Activated T-cell treated with anti-CD3 and anti-CD28 coated beads, Interleukin-2, amount 50 U/mL, for 1 hour (primary cell): ENCODE measurements at regions not wholly inside any gene's neighbourhood (a gene's known extent, or its start where the extent isn't known, plus 50 kb on each side); places are given as distances from the start of the nearest gene placed in this dataset.

ENCODE experiments used
- DNase-seq: peaks from one replicate; pipeline ENCODE4 v3.0.0-alpha.2; 2020

DNA sequence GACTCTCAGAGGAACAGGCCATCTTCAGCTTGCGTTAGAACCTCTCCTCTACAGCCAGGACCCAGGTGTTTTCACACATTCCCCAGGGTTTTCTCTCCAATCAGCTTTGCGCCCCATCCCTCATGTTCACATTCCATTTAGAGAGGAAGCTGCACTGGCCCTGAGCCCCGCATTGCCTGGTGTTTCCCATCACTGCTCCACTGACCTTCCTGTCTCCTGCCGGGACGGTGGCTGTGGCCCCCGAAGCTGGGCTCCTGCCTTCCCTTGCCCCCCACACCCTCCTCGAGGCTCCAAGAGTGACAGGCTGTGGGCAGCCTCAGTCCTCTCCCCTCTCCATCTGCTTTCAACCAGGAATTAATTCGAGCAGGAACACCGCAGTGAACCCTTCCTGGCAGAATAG is 357.3 kb downstream of the THBS2 start:
- no peak for DNase-seq

DNA sequence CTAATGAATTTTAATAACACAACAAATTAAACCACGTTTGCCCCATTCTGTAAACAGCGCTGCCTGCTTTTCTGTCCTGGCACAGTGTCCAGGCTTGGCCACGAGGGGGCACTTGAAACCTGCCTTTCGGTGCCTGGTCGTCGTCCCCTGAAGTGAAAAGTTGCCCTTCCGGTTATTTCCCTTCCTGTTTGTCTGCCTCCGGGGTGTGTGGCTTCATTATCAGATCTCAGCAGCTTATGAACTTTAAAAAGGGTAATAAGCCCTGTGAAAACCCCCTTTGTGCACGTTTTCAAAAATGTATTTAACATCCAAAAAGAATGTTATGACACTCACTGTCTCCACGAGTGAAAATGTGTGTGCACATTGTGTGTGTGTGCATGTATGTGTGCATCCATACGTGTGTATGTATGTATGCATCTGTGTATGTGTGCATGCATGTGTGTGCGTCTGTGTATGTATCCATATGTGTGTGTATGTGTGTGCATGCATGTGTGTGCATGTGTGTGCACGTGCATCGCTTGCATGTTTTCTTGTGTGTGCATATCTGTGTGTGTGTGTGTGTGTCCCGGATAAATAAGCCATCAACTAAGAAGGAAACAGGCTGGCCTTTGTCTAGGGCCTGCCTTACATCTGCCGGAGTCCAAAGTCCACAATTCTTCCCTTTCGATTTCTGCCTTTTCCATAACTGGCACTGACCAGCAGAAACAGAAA is 358.4 kb downstream of the THBS2 start:
- peak; percentile 77 for DNase-seq

DNA sequence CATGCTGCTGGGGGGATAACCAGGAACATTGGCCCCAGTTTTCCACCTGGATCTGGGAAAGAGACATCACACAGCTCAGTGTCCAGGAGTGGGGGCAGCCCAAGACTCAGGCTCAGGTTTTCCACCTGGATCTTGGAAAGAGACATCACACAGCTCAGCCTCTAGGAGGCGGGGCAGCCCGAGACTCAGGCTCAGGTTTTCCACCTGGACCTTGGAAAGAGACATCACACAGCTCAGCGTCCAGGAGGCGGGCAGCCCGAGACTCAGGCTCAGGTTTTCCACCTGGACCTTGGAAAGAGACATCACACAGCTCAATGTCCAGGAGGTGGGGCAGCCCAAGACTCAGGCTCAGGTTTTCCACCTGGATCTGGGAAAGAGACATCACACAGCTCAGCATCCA is 361.6 kb downstream of the THBS2 start:
- DNase-seq = no peak

DNA sequence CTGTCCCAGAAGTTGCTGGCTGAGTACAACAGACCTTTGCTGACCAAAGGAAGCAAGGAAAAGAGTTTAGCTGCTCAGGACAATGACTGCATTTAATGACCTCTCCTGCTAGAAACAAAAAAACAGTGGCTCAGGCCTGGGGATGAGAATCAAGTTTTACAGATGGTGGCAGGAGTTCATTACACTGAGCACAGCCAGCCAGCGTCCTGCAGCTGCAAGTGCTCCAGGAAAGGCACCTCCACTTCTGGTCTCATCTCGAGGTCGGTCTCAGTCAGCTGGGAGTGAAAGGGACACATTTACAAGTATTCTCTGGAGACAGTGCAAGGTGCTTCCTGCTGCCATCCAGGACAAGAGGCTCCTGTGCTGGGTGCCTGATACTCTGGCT is 362.7 kb downstream of the THBS2 start:
- no peak for DNase-seq

DNA sequence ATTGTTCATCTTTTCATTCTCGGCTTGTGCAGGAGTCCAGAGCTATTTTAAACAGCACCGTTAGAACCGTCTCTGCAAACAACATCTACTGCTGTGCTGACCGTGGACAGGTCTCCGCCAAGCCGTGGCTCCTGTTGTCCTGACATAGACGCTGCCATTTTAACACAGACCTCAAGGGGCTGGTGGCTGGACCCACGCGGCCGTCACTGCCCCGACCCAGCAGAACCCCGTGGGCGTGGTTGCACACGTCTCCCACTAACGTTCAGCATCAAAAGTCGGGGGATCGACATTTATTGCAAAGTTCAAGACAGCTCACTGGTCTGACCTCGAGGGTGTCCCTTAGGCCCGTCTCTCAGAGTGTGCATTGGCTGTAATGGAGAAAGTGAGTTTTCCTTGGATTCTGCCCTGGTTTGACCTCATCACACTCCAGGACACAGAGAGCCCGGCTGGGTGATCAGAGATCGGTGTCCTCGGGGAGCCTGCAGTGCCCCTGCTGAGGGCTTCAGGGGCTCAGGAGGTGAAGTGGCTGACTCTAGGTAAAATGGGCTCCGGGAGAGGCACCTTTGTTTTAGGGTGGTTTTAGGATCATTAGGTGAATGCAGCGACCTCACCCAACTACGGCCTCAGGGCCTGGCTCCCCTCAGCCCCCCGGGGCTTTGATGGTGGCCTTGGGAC is 363.2 kb downstream of the THBS2 start:
- DNase-seq = no peak

DNA sequence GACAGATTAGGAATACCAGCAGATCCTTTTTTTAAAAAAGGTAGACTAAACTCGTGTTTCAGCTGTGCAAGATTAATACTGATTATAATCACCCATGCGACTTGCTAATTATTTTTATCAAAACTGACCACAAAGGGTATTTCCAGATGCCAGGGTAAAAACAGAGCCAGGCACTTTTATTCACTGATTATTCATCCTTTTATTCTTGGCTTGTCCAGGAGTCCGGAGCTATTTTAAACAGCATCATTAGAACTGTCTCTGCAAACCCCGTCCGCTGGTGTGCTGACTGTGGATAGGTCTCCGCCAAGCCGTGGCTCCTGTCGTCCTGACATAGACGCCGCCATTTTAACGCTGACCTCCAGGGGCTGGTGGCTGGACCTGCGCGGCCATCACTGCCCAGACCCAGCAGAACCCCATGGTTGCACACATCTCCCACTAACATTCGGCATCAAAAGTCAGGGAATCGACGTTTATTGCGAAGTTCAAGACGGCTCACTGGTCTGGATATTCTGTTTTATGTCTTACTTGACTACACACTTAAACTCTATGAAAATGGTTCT is 364.8 kb downstream of the THBS2 start:
- no peak for DNase-seq

DNA sequence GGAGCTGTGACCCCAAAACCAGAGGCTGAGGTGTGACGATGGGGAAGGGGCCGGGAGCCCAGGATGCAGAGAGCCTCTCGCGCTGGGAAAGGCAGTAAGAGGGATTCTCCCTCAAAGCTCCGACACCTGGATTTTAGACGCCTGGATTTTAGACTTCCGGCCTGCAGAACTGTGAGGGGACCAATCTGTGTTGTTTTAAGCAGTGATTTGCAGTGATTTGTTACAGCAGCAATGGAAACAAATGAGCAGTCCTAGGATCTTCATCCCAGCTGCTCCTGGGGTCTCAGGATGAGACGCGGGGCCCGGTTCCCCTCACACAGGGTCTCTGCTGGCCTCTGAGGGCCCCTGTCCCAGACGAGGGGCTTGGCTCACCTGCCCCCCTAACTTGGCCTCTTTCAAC is 365.5 kb downstream of the THBS2 start:
- no peak for DNase-seq

DNA sequence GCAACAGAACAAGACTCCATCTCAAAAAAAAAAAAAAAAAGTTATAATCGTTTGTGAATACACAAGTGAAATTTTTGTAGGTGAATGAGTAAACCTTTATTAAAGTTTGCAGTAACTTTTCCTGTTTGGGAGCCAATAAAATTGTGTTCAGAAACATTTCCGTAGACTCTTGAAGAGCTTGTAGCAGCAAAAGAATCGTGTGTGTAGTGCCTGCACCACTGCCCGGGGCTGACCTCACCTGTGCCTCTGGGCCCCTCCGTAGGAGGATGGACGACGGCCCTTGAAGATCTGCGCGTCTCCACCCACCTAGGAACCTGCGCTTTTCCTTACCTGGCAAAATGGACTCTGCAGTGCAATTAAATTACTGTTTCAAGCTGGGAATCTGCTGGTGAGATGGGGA is 366.0 kb downstream of the THBS2 start:
- DNase-seq = no peak

DNA sequence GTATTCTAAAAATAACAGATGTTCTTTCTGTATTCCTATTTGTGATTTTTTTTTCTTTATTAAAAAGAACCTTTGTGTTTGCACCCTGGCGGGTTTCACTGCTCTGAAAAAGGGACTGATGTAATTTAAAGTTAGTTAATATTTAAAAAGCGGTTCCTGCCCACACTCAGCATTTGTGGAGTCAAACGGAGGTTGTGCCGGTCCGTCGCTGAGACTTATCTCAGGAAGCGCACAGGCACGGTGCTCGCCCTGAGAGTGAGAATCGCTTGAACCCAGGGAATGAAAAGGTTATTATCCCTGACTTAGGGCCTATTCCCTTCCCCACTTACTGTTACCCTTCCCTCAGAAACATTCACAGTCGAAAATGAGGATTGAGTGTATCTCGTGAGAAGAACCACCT is 366.7 kb downstream of the THBS2 start:
- no peak for DNase-seq

DNA sequence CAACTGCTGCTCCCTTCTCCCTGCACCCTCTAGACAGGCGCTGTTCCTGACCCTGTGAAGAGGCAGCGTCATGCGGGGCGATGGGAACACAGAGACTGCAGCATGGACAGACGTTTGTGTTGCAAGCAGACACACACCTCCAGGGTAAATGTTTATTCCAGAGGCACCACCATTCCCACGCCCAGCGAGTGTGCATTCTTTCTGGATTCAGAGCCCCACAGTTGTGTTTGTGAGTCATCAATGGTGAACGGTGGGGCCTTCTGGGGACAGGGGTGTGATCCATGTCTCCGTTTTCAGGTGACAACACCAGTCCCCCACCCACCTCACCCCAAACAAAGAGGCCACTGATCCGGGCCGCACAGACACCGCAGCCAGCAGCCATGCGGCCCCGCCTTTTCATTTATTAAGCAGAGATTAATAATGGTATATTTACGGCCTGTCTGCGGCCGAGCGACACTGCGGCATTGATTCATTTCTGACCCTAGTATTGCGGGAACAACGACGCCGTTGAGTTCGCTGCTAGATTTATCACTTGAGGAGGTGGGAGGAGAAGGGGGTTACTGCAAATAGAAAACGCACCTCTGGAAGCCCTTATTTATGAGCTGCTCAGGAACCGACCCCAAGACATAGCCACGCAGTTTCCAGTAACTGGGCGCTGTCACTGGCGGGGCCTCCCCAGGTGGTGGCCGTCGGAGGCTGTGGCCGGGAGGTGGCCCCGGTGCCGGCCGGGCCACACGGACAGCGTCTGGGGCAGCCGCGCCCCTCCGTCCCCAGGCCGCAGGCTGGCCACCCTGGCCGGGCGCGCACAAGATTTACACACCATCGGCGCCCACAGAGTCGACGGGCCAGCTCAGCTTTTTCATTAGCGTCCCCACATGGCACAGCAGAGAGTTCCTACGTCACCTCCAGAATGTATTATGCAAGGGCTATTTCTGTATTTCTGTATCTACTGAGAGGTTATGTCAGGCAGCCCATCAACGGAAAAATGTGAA is 367.6 kb downstream of the THBS2 start:
- no peak for DNase-seq

DNA sequence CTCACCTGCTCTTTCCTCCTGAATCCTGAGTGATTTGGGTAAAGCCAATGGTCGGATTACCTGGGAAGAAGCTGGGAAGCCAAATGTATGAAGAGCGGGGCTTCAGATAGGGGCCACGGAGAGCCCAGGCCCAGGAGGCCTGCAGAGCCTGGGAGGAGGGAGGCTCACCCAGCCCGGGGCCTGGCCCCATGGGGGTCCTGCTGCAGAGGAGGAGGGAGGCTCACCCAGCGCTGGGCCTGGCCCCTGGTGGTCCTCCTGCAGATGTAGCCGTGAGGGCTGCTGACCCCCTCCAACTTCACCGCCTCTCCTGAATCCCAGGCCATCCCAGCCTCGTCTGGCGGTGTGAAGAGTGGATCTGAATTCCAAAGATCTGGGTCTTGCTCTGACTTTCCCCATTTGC is 368.4 kb downstream of the THBS2 start:
- no peak for DNase-seq

DNA sequence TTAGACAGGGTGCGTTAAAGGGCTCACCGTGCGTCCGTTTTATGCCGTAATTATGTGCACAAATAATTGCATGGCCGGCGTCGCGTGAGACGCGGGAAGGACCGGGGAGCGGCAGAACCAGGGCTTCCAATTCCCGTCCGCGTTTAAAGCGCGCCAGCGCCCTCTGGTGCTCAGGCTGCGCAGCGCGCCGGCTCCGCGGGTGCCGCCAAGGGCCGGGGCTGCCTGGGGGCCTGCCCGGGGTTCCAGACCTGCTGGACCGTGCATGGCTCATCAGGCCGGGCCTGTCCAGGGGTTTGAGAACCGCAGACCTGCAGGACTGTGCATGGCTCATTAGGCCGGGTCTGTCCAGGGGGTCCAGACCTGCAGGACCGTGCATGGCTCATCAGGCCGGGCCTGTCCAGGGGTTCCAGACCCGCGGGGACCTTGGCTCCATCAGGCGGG is 369.0 kb downstream of the THBS2 start:
- DNase-seq = peak; percentile 89

DNA sequence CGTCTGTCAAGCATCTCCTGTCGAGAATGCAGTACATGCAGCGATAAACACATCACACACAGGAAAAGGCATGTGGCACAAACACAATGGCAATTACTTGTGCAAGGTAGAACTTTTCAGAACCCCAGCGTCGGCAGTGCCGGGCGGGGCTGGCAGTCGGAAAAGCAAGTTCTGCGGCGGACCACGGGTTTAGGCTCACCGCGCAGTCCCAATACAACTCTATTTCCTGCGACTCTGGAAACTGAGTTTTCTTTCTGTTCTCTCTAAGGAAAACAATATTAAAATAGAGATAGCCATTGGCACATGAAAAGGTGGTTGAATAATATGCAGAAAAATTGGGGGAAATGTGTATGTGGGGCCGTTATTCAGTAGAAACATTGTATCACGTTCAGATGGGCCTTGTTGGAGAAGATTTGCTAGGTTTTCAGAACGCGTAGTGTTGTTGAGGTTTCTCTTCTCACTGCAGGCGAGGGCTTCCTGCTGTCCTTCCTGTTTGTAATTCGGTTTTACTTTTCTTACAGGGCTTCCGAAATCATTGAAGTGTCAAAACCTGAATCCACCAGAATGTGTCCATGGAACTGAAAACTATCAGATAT is 369.5 kb downstream of the THBS2 start:
- DNase-seq = peak; percentile 37

DNA sequence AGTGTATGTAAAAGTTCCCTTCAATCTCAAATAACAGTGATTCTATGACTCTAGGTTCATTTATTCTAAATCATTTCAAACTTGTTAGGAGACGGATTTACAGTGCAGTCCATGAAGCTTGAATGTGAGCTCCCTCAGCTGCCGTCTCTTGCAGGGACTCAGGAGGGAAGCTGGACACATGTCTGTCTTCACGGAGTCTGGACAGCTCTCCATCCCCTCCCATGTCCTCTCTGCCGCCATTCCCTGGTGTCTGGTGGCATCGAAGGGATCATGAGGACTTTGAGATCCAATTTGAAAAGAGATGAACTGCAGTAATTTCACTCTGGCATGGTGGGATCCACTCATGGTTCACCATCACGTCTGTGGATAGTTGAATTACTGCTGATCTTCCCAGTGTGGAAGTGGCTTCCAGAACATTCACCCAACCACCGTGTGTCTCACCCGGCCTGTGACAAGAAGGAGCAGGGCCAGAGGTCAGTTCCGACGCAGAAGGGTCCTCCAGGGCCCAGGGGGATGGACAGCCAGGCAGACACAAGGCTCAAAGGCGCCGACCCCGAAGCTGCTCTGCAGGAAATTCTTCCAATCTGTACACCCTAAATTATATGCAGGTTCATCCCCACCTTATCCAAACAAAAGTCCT is 370.1 kb downstream of the THBS2 start:
- no peak for DNase-seq

DNA sequence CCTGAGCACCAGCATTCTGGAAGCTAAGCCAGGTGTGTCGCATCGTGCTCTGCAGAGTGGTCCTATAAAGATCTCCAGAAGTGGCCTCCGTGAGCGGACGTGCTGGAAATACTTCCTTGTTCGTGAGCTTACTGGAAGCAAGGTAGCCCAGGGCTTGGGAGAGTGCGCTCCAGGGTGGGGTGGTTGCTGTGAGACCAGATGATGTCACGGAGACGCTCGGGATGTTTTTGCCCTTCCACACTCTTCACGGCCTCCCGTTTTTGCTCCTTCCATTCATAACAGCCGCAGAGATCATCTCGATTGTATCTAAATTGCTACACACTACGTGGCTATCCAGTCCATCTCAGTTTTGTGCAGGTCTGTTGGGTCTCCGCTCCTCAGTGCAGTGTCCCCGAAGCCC is 373.4 kb downstream of the THBS2 start:
- DNase-seq = no peak

DNA sequence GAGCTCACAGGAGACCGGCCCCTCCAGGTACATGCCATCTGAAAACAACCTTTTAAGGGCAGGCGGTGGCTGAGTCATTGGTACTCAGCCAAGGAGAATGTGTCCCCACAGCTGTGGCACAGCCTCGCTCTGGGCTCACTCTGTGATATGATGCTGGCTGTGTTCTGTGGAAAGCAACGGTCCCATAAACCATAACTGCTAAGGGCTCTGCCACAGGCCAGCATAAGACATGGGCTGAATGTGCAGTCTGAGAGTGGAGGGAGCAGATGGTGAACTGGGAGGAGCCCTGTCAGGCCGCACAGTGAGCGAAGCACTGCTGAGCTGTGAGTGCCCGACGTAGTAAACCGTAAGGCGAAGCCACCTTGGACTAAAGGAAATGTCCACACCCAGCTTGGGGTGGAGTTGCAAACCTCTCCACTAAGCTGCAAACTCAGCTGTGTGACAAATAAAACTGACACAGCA is 375.8 kb downstream of the THBS2 start:
- DNase-seq = no peak

DNA sequence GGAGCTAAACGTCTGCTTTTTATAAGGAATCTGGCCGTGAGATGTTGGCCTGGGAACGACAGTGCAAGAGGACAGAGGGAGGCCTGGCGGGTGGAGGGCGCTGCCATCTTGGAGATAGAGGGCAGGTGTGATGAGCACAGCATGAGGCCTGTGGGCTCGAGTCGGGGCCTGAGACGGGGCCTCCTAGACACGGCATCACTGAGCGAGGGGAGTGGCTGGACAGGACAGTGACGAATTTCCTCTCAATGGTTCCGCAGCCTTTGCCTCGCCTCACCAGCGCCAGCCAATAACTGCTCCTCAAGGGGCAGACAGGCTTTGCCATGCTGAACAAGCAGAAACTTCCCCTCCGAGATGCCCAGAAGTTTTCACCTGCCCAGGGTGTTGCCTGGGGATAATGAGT is 376.7 kb downstream of the THBS2 start:
- DNase-seq = no peak

DNA sequence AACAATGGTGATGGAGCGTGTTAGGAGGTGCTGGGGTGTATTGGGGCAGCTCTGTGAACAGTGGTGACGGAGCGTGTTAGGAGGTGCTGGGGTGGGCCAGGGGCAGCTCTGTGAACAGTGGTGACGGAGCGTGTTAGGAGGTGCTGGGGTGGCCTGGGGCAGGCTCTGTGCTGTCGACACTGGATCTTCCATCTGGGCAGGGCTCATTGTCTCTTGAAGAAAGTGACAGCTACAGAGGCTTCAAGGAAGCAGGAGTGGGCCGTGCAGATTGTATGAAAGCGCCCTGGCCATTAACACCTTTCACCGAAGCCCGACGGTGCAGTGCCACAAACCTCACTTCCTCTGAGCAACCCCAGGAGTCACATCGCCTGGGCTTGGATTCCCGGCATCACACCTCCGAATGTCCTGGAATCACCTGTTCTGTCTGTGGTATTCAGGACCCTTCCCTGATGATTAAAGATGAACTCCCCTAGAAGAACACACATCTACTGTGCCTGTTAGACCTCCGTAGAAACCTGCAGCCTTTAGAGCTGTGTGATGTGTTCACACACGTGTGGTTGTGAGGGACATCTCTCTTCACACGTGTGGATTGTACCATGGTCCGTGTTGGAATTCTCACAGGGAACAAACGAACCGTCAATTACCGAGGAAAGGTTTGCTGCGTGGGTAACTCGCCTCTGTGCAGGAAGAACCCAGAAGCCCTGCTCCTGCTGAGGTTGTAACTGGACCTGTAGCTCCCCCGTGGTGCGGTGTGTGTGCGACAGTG is 377.7 kb downstream of the THBS2 start:
- no peak for DNase-seq

DNA sequence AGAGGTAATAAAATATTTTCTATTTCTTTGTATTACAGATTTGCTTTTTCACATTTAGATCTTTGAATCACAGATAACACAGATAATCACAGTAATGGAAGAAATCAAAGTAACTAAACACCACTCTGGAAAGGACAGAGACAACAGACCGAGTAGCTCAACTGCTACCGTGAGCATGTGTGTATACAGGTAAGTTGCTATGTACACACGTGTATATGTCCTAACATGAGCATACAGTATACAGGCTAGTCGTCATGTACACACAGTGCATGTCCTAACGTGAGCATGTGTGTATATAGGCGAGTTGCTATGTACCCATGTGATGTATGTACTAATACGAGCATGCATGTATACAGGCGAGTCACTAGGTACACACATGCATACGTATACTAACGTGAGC is 379.0 kb downstream of the THBS2 start:
- no peak for DNase-seq

DNA sequence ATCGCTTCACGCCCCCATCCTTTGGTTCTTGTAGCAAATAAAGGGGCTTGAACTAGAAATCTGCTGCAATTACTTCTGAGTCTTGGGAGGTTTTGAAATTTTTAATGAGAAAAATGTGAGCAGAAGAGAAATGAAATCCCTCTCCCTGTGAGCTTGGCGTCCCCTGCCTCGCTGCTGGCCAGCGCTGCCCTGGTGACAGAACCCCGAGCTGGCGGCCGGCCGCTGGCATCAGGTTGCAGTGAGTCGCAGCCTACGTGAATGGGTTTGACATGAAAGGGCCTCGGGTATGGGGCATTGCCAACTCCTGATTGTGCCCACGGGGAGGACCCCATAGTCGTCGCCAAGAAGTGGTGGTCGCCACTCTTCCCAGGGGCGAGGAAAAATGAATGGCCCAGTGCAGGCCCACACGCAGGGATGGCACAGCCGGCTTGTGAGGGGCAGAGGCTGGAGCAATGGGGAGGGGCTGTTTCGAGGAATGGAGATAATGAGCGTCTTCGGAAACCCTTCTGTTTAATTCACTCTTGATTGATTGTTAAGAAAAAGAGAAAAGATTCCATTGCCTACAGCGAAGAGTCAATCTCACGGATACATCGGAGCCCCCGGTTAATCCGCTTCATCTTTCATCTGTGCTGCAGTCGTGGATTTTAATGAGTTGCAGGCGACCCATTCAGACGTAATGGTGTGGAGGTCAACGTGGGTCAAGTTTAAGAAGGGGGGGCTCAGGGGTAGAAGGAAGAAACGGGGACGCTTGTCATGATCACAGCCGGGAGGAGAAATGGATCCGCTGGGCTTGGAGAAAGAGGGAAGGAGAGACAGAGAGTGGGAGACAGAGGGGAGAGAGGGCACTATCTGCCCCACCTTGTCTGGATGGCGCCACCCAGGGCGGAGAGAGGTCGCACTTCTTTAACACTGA is 380.1 kb downstream of the THBS2 start:
- DNase-seq = no peak
